ENCODE measurements at regions not wholly inside any gene's neighbourhood (a gene's known extent, or its start where the extent isn't known, plus 50 kb on each side); places are given as distances from the start of the nearest gene placed in this dataset.
A peak's percentile ranks its signal among the peaks of the same experiment; 100 is the strongest.

- ATAC-seq (peak in 3 of 4 donors; percentile 78 to 87 (median 83)), DNase-seq (peak in 1 of 2 donors; percentile 80)
- intact Hi-C loops (cut with DNase I) = loop anchor here in 1 of 2 donors (5.0 kb wide), 1 partner anchor 553 kb away; no protein-coding TSS in a partner anchor
- Histone ChIP-seq H3K27me3 (ENCODE audit: insufficient read depth in 3 of 3, low read length in 2 of 3) (no peaks in the 10 kb centered on the region), H3K27ac (no peak overlapping the region), H3K4me1 (peaks cover 5% of the 10 kb centered on the region), H3K4me3 (no peak overlapping the region), H3K36me3 (ENCODE audit: insufficient read depth in 1 of 2, low read depth in 1 of 2) (no peaks in the 10 kb centered on the region), H3K9me3 (no peaks in the 10 kb centered on the region)
- 39 to 47% (median 44%) methylated on average over 9 of the region's 9 CpGs for WGBS, 3 donors
- no peak for TF ChIP-seq CTCF (IDR thresholded peaks at IDR 0.05)
These were observed 154.1 kb upstream of the ZMIZ1 start for GRCh38 chr10:78914502-78915189.

GRCh38 chr10:78915190-78915518 lies 153.6 kb upstream of the ZMIZ1 start:
- DNase-seq (no peak), ATAC-seq (no peak)
- TF ChIP-seq CTCF (IDR thresholded peaks at IDR 0.05) = no peak
- intact Hi-C loops (cut with DNase I) = loop anchor here in 1 of 2 donors (5.0 kb wide), 1 partner anchor 552 kb away; no protein-coding TSS in a partner anchor
- H3K36me3 ChIP-seq (ENCODE audit: insufficient read depth in 1 of 2, low read depth in 1 of 2) = no peaks in the 10 kb centered on the region
- no peak overlapping the region for H3K4me3 ChIP-seq
- no peaks in the 10 kb centered on the region for H3K9me3 ChIP-seq
- H3K27me3 ChIP-seq (ENCODE audit: insufficient read depth in 3 of 3, low read length in 2 of 3) = no peaks in the 10 kb centered on the region
- peaks cover 5% of the 10 kb centered on the region for H3K4me1 ChIP-seq
- H3K27ac ChIP-seq = no peak overlapping the region
- WGBS, 3 donors = 77 to 85% (median 80%) methylated on average over 4 of the region's 4 CpGs

GRCh38 chr10:78916227-78916626 lies 152.5 kb upstream of the ZMIZ1 start:
- intact Hi-C loops (cut with DNase I) = loop anchor here in 1 of 2 donors (5.0 kb wide), 1 partner anchor 551 kb away; no protein-coding TSS in a partner anchor
- DNase-seq (peak in 1 of 2 donors; percentile 28), ATAC-seq (no peak)
- Histone ChIP-seq H3K9me3 (no peaks in the 10 kb centered on the region), H3K27ac (no peak overlapping the region), H3K27me3 (ENCODE audit: insufficient read depth in 3 of 3, low read length in 2 of 3) (no peaks in the 10 kb centered on the region), H3K4me1 (peaks cover 5% of the 10 kb centered on the region), H3K4me3 (no peak overlapping the region), H3K36me3 (ENCODE audit: insufficient read depth in 1 of 2, low read depth in 1 of 2) (no peaks in the 10 kb centered on the region)
- TF ChIP-seq CTCF (IDR thresholded peaks at IDR 0.05) = no peak
- 91 to 93% (median 93%) methylated on average over 7 of the region's 7 CpGs for WGBS, 3 donors

GRCh38 chr10:78919181-78919966 lies 149.4 kb upstream of the ZMIZ1 start:
- DNase-seq (no peak), ATAC-seq (no peak)
- intact Hi-C loops (cut with DNase I) = loop anchor here in 1 of 2 donors (5.0 kb wide), 1 partner anchor 548 kb away; no protein-coding TSS in a partner anchor
- Histone ChIP-seq H3K9me3 (no peaks in the 10 kb centered on the region), H3K36me3 (ENCODE audit: insufficient read depth in 1 of 2, low read depth in 1 of 2) (no peaks in the 10 kb centered on the region), H3K27ac (no peak overlapping the region), H3K4me1 (no peaks in the 10 kb centered on the region), H3K4me3 (no peak overlapping the region), H3K27me3 (ENCODE audit: insufficient read depth in 3 of 3, low read length in 2 of 3) (no peaks in the 10 kb centered on the region)
- WGBS, 3 donors = 89 to 91% (median 91%) methylated on average over 7 of the region's 7 CpGs
- no peak for TF ChIP-seq CTCF (IDR thresholded peaks at IDR 0.05)
